ENCODE measurements at regions not wholly inside any gene's neighbourhood (a gene's known extent, or its start where the extent isn't known, plus 50 kb on each side); places are given as distances from the start of the nearest gene placed in this dataset.
"Not testable (repeated sequence)": the region's sequence is repeated elsewhere in the genome, so short reads cannot be mapped to it uniquely, and the experiment has no call there.

DNA sequence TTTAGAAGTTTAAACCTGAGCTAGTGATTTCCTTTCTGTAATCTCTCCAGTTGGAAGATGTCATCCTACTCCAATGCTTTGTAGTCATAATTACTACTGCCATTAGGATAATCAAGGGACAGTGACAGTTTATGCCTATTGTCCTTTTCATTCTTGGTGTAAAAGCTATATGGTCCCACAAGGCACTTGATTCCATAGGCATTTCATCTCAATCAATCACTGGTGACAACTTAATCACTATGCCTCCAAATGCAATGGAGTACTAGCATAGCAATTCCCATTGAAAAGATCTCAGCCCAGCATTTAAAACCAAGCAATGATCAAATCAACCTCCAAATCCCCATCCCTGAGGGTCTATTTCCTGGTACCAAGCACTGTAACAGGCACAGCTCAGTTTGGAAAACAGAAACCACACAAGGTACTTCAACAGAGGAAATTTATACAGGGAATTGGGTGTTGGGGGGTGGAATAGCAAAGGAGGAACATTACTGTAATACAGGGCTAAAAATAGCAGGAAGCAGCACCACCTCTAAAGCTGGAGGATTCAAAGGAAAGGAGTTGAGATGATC, 51.0 kb downstream of the FHIP2A start:
- no peak overlapping the region for H3K27ac ChIP-seq
- no peak for TF ChIP-seq POLR2AphosphoS5 (IDR thresholded peaks at IDR 0.05)
- TF ChIP-seq EP300 (IDR thresholded peaks at IDR 0.05) = no peak
- TF ChIP-seq, protein P1, sequence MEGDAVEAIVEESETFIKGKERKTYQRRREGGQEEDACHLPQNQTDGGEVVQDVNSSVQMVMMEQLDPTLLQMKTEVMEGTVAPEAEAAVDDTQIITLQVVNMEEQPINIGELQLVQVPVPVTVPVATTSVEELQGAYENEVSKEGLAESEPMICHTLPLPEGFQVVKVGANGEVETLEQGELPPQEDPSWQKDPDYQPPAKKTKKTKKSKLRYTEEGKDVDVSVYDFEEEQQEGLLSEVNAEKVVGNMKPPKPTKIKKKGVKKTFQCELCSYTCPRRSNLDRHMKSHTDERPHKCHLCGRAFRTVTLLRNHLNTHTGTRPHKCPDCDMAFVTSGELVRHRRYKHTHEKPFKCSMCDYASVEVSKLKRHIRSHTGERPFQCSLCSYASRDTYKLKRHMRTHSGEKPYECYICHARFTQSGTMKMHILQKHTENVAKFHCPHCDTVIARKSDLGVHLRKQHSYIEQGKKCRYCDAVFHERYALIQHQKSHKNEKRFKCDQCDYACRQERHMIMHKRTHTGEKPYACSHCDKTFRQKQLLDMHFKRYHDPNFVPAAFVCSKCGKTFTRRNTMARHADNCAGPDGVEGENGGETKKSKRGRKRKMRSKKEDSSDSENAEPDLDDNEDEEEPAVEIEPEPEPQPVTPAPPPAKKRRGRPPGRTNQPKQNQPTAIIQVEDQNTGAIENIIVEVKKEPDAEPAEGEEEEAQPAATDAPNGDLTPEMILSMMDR (IDR thresholded peaks at IDR 0.05) = no peak
- TF ChIP-seq POLR2A (IDR thresholded peaks at IDR 0.05) = no peak
- H3K27me3 ChIP-seq = peaks cover 19% of the 10 kb centered on the region
- peaks cover 0 to 4% (median 0%) of the 10 kb centered on the region in 3 donors for H3K4me1 ChIP-seq
- no peaks in the 10 kb centered on the region for H3K36me3 ChIP-seq
- H3K9me3 ChIP-seq = no peaks in the 10 kb centered on the region
- no peak for ATAC-seq
- no peak overlapping the region for H3K4me3 ChIP-seq

DNA sequence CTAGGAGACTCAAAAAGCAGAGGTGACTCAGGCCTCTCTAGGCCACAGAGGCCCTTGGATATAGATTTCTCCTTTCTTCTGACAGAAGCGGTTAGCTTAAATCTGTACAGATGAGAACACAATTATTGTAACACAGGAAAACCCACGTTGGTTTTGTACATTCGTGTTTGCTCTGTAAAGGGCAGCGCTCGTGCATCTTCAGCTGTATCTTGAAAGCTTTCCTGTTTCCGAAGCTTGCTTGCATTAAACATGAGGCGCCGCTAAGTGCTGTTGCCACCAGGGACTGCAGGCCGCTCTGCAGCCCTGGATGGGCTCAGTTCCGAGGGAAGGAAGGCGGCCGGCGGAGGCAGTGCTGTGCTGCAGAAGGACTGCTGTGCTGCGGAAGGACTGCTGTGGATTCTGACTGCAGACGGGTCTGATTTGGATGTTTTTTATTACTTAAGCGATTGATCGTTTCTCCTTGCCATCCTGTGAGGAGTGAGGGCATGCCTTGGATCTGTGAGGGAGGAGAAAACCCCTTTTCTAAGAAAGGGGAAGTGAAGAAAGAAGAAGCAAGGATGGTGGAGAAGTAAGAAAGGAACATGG, 53.3 kb downstream of the FHIP2A start:
- Histone ChIP-seq H3K27me3 (peaks cover 19% of the 10 kb centered on the region), H3K27ac (no peak overlapping the region), H3K4me1 (no peaks in the 10 kb centered on the region), H3K36me3 (no peaks in the 10 kb centered on the region), H3K9me3 (no peaks in the 10 kb centered on the region), H3K4me3 (no peak overlapping the region)
- WGBS, 2 donors (ENCODE audit: low coverage in 1 of 2) = 20 to 41% methylated on average over 2 to 3 of the region's 17 CpGs
- ATAC-seq = no peak
- no peak for TF ChIP-seq POLR2A (IDR thresholded peaks at IDR 0.05)
- TF ChIP-seq POLR2AphosphoS5 (IDR thresholded peaks at IDR 0.05) = no peak
- TF ChIP-seq EP300 (IDR thresholded peaks at IDR 0.05) = no peak
- TF ChIP-seq, protein P1 (IDR thresholded peaks at IDR 0.05) = no peak

DNA sequence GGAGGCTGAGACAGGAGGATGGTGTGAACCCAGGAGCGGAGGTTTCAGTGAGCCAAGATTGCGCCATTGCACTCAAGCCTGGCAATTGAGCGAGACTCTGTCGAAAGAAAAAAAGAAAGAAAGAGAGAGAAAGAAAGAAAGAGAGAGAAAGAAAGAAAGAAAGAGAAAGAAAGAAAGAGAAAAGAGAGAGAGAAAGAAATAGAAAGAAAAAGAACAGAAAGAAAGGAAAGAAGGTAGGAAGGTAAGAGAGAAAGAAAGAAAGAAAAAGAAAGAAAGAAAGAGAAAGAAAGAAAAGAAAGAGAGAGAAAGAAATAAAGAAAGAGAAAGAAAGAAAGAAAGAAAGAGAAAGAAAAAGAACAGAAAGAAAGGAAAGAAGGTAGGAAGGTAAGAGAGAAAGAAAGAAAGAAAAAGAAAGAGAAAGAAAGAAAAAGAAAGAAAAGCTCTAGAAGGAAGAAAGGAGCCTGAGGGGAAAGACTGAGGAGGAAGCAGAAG, 54.1 kb downstream of the FHIP2A start:
- not testable (repeated sequence) for H3K36me3 ChIP-seq, H3K4me3 ChIP-seq, H3K4me1 ChIP-seq, H3K27ac ChIP-seq, ATAC-seq, H3K9me3 ChIP-seq
- WGBS, 2 donors (ENCODE audit: low coverage in 1 of 2) = 93 to 100% methylated on average over 3 to 4 of the region's 4 CpGs
- peaks cover 19% of the 10 kb centered on the region for H3K27me3 ChIP-seq

DNA sequence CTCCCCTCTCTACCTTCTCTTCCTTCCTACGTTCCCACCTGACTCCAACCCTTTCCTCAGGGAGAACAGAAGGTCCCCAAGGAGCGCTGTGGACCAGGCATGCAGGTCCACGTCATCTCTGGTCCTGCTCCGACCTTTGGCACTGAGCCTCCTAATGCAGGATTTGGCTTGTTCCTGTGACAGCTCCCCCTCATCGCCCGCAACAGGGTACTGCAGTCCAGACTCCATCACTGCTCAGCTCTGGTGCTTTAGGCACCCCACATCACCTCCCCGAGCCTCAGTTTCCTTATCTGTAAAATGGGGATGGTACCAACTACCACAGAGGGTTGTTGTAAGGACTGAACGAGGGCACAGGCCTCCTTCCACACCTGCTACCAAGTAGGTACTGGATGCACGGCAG, 54.6 kb downstream of the FHIP2A start:
- no peak for ATAC-seq
- H3K4me3 ChIP-seq = no peak overlapping the region
- H3K4me1 ChIP-seq = peaks cover 0 to 7% (median 0%) of the 10 kb centered on the region in 3 donors
- WGBS, 2 donors (ENCODE audit: low coverage in 1 of 2) = 82 to 85% methylated on average over 6 to 8 of the region's 9 CpGs
- H3K9me3 ChIP-seq = no peaks in the 10 kb centered on the region
- no peaks in the 10 kb centered on the region for H3K36me3 ChIP-seq
- TF ChIP-seq EP300 (IDR thresholded peaks at IDR 0.05) = no peak
- TF ChIP-seq, protein P1 (IDR thresholded peaks at IDR 0.05) = no peak
- TF ChIP-seq POLR2A (IDR thresholded peaks at IDR 0.05) = no peak
- no peak for TF ChIP-seq POLR2AphosphoS5 (IDR thresholded peaks at IDR 0.05)
- no peak overlapping the region for H3K27ac ChIP-seq
- peaks cover 19% of the 10 kb centered on the region for H3K27me3 ChIP-seq

GRCh38 chr10:114876602-114877300, 55.2 kb downstream of the FHIP2A start:
- Histone ChIP-seq H3K9me3 (no peaks in the 10 kb centered on the region), H3K27me3 (peaks cover 19% of the 10 kb centered on the region), H3K36me3 (no peaks in the 10 kb centered on the region), H3K4me3 (no peak overlapping the region), H3K27ac (no peak overlapping the region), H3K4me1 (peaks cover 0 to 11% (median 0%) of the 10 kb centered on the region in 3 donors)
- 28 to 90% methylated on average over 2 to 14 of the region's 20 CpGs for WGBS, 2 donors (ENCODE audit: low coverage in 1 of 2)
- TF ChIP-seq POLR2AphosphoS5 (IDR thresholded peaks at IDR 0.05) = no peak
- TF ChIP-seq, protein P1 (IDR thresholded peaks at IDR 0.05) = peak; percentile 10 to 76 (median 49)
- ATAC-seq = peak; percentile 65

All from gastroesophageal sphincter (tissue), 4 donors.